A673 (cell line): ENCODE measurements at regions not wholly inside any gene's neighbourhood (a gene's known extent, or its start where the extent isn't known, plus 50 kb on each side); places are given as distances from the start of the nearest gene placed in this dataset.

Experiments
- CTCF ChIP-seq: fragments of 300-800, 200-600 bp; sonication (generic); conservative IDR thresholded peaks from 2 replicates; pipeline ENCODE4 v1.5.1; 2017; ENCODE audit warnings: low read depth, mild to moderate bottlenecking, antibody characterized with exemption, low read length, moderate library complexity, mixed read lengths
- EZH2 ChIP-seq: fragments of 200-600 bp; sonication (generic); IDR thresholded peaks from 2 replicates; pipeline ENCODE4 v1.6.1; 2017; ENCODE audit warnings: borderline replicate concordance, low read depth, mild to moderate bottlenecking, mixed read lengths, antibody characterized with exemption, low read length; ENCODE audit not compliant: poor library complexity, severe bottlenecking

- TF ChIP-seq CTCF (no peak), EZH2 (no peak)
These were observed 114.3 kb downstream of the WSCD1 start for GRCh38 chr17:6184508-6184907.
